ENCODE measurements at regions not wholly inside any gene's neighbourhood (a gene's known extent, or its start where the extent isn't known, plus 50 kb on each side); places are given as distances from the start of the nearest gene placed in this dataset.
"Not testable (repeated sequence)": the region's sequence is repeated elsewhere in the genome, so short reads cannot be mapped to it uniquely, and the experiment has no call there.

- in situ Hi-C loops (cut with MboI; ENCODE audit: low sequenced_read_pairs): no loop called here
These were observed 450.7 kb downstream of the PTPRC start for GRCh38 chr1:199089393-199090122.

GRCh38 chr1:199095628-199096027, 456.8 kb downstream of the PTPRC start:
- in situ Hi-C loops (cut with MboI; ENCODE audit: low sequenced_read_pairs): not testable (repeated sequence)

GRCh38 chr1:199096591-199096990, 457.8 kb downstream of the PTPRC start:
- in situ Hi-C loops (cut with MboI; ENCODE audit: low sequenced_read_pairs): no loop called here

GRCh38 chr1:199098468-199098867, 459.6 kb downstream of the PTPRC start:
- in situ Hi-C loops (cut with MboI; ENCODE audit: low sequenced_read_pairs): no loop called here

GRCh38 chr1:199101139-199101538, 462.3 kb downstream of the PTPRC start:
- in situ Hi-C loops (cut with MboI; ENCODE audit: low sequenced_read_pairs): loop anchor here (25.0 kb wide), 1 partner anchor 339 kb away; no protein-coding TSS in a partner anchor

- in situ Hi-C loops (cut with MboI; ENCODE audit: low sequenced_read_pairs): loop anchor here (25.0 kb wide), 1 partner anchor 339 kb away; no protein-coding TSS in a partner anchor
These were observed 462.8 kb downstream of the PTPRC start for GRCh38 chr1:199101635-199102034.

- in situ Hi-C loops (cut with MboI; ENCODE audit: low sequenced_read_pairs): loop anchor here (25.0 kb wide), 1 partner anchor 340 kb away; no protein-coding TSS in a partner anchor
These were observed 463.4 kb downstream of the PTPRC start for GRCh38 chr1:199102239-199102638.

GRCh38 chr1:199109160-199109559, 470.3 kb downstream of the PTPRC start:
- in situ Hi-C loops (cut with MboI; ENCODE audit: low sequenced_read_pairs): loop anchor here (25.0 kb wide), 1 partner anchor 347 kb away; no protein-coding TSS in a partner anchor

GRCh38 chr1:199112365-199112764, 473.5 kb downstream of the PTPRC start:
- in situ Hi-C loops (cut with MboI; ENCODE audit: low sequenced_read_pairs): loop anchor here (25.0 kb wide), 1 partner anchor 350 kb away; no protein-coding TSS in a partner anchor

- in situ Hi-C loops (cut with MboI; ENCODE audit: low sequenced_read_pairs): loop anchor here (25.0 kb wide), 1 partner anchor 351 kb away; no protein-coding TSS in a partner anchor
These were observed 474.5 kb downstream of the PTPRC start for GRCh38 chr1:199113265-199113869.

GRCh38 chr1:199116488-199116887, 477.6 kb downstream of the PTPRC start:
- in situ Hi-C loops (cut with MboI; ENCODE audit: low sequenced_read_pairs): loop anchor here (25.0 kb wide), 1 partner anchor 354 kb away; no protein-coding TSS in a partner anchor

GRCh38 chr1:199121047-199121446, 482.2 kb downstream of the PTPRC start:
- in situ Hi-C loops (cut with MboI; ENCODE audit: low sequenced_read_pairs): loop anchor here (25.0 kb wide), 1 partner anchor 359 kb away; no protein-coding TSS in a partner anchor

GRCh38 chr1:199122085-199122484, 483.2 kb downstream of the PTPRC start:
- in situ Hi-C loops (cut with MboI; ENCODE audit: low sequenced_read_pairs): loop anchor here (25.0 kb wide), 1 partner anchor 360 kb away; no protein-coding TSS in a partner anchor

GRCh38 chr1:199122532-199123311, 483.9 kb downstream of the PTPRC start:
- in situ Hi-C loops (cut with MboI; ENCODE audit: low sequenced_read_pairs): loop anchor here (25.0 kb wide), 1 partner anchor 360 kb away; no protein-coding TSS in a partner anchor

- in situ Hi-C loops (cut with MboI; ENCODE audit: low sequenced_read_pairs): loop anchor here (25.0 kb wide), 1 partner anchor 361 kb away; no protein-coding TSS in a partner anchor
These were observed 484.8 kb downstream of the PTPRC start for GRCh38 chr1:199123615-199124014.

- in situ Hi-C loops (cut with MboI; ENCODE audit: low sequenced_read_pairs): loop anchor here (25.0 kb wide), 1 partner anchor 362 kb away; no protein-coding TSS in a partner anchor
These were observed 485.5 kb downstream of the PTPRC start for GRCh38 chr1:199124351-199124750.

- in situ Hi-C loops (cut with MboI; ENCODE audit: low sequenced_read_pairs): no loop called here
These were observed 490.4 kb downstream of the PTPRC start for GRCh38 chr1:199129247-199129646.

GRCh38 chr1:199132006-199132405, 493.2 kb downstream of the PTPRC start:
- in situ Hi-C loops (cut with MboI; ENCODE audit: low sequenced_read_pairs): no loop called here

- in situ Hi-C loops (cut with MboI; ENCODE audit: low sequenced_read_pairs): no loop called here
These were observed 497.1 kb downstream of the PTPRC start for GRCh38 chr1:199135901-199136300.

- in situ Hi-C loops (cut with MboI; ENCODE audit: low sequenced_read_pairs): no loop called here
These were observed 499.2 kb downstream of the PTPRC start for GRCh38 chr1:199138061-199138460.

- in situ Hi-C loops (cut with MboI; ENCODE audit: low sequenced_read_pairs): no loop called here
These were observed 510.8 kb downstream of the PTPRC start for GRCh38 chr1:199149591-199149990.

All from HL-60/S4 treated with retinoic acid at 250 ng/mL for 4 days and 3 days (cell line).